HEK293T (cell line): ENCODE measurements at regions not wholly inside any gene's neighbourhood (a gene's known extent, or its start where the extent isn't known, plus 50 kb on each side); places are given as distances from the start of the nearest gene placed in this dataset.

Experiments
- CTCF ChIA-PET: fragments of 350-600 bp; formaldehyde crosslinking; extraction: SDS; loops from one replicate; lab custom pipeline; 2021; ENCODE audit warnings: antibody characterized with exemption, inconsistent platforms; lab: Yijun Ruan, JAX
- POLR2A ChIA-PET: fragments of 350-600 bp; formaldehyde crosslinking; extraction: SDS; loops from one replicate; lab custom pipeline; 2020; ENCODE audit warnings: antibody characterized with exemption, inconsistent platforms; lab: Yijun Ruan, JAX
- DNase-seq: peaks from one replicate; pipeline ENCODE4 v3.0.0; 2012; ENCODE audit warnings: mixed read lengths; ENCODE audit errors: extremely low spot score
- ARNT ChIP-seq: fragments of 450-650 bp; IDR thresholded peaks from 2 replicates; pipeline ENCODE4 v1.6.1; 2017; ENCODE audit warnings: mild to moderate bottlenecking
- BHLHE40 ChIP-seq: fragments of 450-650 bp; IDR thresholded peaks from 2 replicates; pipeline ENCODE4 v1.6.1; 2016; ENCODE audit warnings: mild to moderate bottlenecking, moderate library complexity, borderline replicate concordance
- CTBP1 ChIP-seq: fragments of 450-650 bp; IDR thresholded peaks from 2 replicates; pipeline ENCODE4 v1.6.1; 2016; ENCODE audit warnings: borderline replicate concordance
- ELF4 ChIP-seq: fragments of 450-650 bp; IDR thresholded peaks from 2 replicates; pipeline ENCODE4 v1.6.1; 2017; ENCODE audit warnings: antibody characterized with exemption
- FOXA1 ChIP-seq: fragments of 450-650 bp; IDR thresholded peaks from 2 replicates; pipeline ENCODE4 v1.6.1; 2016; ENCODE audit warnings: mild to moderate bottlenecking
- FOXK2 ChIP-seq: fragments of 450-650 bp; IDR thresholded peaks from 2 replicates; pipeline ENCODE4 v1.6.1; 2016; ENCODE audit warnings: mild to moderate bottlenecking
- HDGF ChIP-seq: fragments of 450-650 bp; IDR thresholded peaks from 2 replicates; pipeline ENCODE4 v1.6.1; 2017; ENCODE audit warnings: antibody characterized with exemption, borderline replicate concordance
- L3MBTL2 ChIP-seq: fragments of 450-650 bp; conservative IDR thresholded peaks from 2 replicates; pipeline ENCODE4 v1.6.1; 2016; ENCODE audit warnings: mild to moderate bottlenecking
- LEF1 ChIP-seq: fragments of 450-650 bp; IDR thresholded peaks from 2 replicates; pipeline ENCODE4 v1.6.1; 2017; ENCODE audit warnings: mild to moderate bottlenecking, borderline replicate concordance
- NFRKB ChIP-seq: fragments of 450-650 bp; IDR thresholded peaks from 2 replicates; pipeline ENCODE4 v1.6.1; 2016; ENCODE audit warnings: mild to moderate bottlenecking, moderate library complexity
- SP1 ChIP-seq: fragments of 450-650 bp; IDR thresholded peaks from 2 replicates; pipeline ENCODE4 v1.6.1; 2017
- SUZ12 ChIP-seq: fragments of 450-650 bp; IDR thresholded peaks from 2 replicates; pipeline ENCODE4 v1.6.1; 2016; ENCODE audit warnings: mild to moderate bottlenecking
- TARDBP ChIP-seq: fragments of 450-650 bp; IDR thresholded peaks from 2 replicates; pipeline ENCODE4 v1.6.1; 2016
- ZNF384 ChIP-seq: fragments of 450-650 bp; IDR thresholded peaks from 2 replicates; pipeline ENCODE4 v1.6.1; 2016
- TF ChIP-seq, protein P1 (sequence below): fragments of 450-650 bp; IDR thresholded peaks from 2 replicates; pipeline ENCODE4 v1.6.1; 2016

DNA sequence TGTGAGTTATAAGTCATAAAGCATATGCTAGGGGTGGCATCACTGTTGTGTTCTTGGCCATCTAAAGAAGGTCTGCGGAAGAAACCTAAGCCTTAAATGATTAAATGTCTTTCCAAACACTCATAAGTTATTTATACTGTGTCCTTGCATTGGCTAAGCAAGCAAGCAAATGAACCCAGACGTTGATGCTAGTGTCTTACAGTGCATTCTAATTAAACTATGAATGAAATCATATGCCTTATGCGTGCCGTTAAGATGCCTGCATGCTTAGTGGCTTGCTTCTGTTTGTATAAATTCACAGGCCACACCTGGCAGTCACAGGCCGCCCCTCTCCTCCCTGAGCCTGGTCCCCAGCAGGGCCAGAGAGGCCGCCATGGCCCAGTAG is 49.9 kb downstream of the RIN2 start:
- no peak for DNase-seq
- ChIA-PET CTCF (no interaction called here), POLR2A (interaction anchor here (1.4 kb wide), 1 partner anchor 9 kb away, joined by 4 read pairs; no protein-coding TSS in a partner anchor)
- TF ChIP-seq ARNT (no peak), BHLHE40 (no peak), FOXA1 (no peak), TARDBP (no peak), NFRKB (no peak), ELF4 (no peak), SP1 (no peak), FOXK2 (no peak), CTBP1 (no peak), HDGF (no peak), ZNF384 (no peak), LEF1 (no peak), L3MBTL2 (no peak)
- TF ChIP-seq, protein P1, sequence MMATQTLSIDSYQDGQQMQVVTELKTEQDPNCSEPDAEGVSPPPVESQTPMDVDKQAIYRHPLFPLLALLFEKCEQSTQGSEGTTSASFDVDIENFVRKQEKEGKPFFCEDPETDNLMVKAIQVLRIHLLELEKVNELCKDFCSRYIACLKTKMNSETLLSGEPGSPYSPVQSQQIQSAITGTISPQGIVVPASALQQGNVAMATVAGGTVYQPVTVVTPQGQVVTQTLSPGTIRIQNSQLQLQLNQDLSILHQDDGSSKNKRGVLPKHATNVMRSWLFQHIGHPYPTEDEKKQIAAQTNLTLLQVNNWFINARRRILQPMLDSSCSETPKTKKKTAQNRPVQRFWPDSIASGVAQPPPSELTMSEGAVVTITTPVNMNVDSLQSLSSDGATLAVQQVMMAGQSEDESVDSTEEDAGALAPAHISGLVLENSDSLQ, result no peak

GRCh38 chr20:19808498-19808897 is 50.4 kb downstream of the RIN2 start:
- TF ChIP-seq NFRKB (no peak), TARDBP (no peak), SUZ12 (no peak), ARNT (no peak), SP1 (no peak), ZNF384 (no peak), HDGF (no peak), BHLHE40 (no peak), L3MBTL2 (no peak), FOXK2 (no peak), LEF1 (no peak), ELF4 (no peak)
- CTCF ChIA-PET, result no interaction called here
- DNase-seq, result no peak
- POLR2A ChIA-PET, result interaction anchor here (1.4 kb wide), 1 partner anchor 9 kb away, joined by 4 read pairs; no protein-coding TSS in a partner anchor

DNA sequence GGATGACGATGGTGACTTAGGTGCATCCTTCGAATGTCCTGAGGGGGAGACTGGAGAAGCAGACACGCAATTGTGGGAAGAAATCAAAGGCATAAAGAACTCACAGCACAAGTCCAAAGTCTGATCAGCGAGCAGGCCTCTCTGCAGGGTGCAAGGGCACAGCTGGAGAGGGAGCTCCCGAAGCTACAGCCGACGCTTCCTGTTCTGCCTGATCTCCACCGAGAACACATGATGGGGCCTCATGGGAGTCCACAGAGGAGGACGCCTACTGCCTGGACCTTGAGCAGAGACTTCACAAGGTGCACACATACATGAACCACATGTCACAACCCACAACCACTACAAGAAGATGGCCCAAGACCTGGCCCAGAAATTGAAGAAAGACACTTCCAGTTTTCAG is 51.4 kb downstream of the RIN2 start:
- CTCF ChIA-PET, result no interaction called here
- TF ChIP-seq FOXA1, result no peak
- no peak for TF ChIP-seq BHLHE40
- TF ChIP-seq HDGF, result no peak
- TF ChIP-seq SP1, result no peak
- no peak for TF ChIP-seq ZNF384
- POLR2A ChIA-PET, result interaction anchor here (1.4 kb wide), 1 partner anchor 8 kb away, joined by 4 read pairs; no protein-coding TSS in a partner anchor
- no peak for DNase-seq

DNA sequence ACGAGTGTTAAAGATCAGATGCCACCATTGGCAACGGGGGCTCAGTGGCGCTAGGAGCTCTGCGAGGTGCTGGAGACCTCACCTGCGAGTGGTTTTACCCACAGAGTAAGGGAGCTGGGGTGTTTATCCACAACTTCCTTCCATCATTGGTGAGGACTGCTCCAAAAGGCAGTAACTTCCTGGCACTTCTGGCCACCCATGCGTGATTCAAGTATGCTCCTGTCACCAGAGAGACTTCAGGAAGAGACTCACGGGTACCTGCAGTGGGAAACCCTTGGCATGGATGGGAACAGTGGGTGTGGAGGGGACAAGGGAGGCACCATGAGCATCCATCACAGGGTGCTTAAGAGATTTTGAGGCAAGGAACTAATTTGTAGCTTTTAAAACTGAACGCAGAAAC is 53.2 kb downstream of the RIN2 start:
- TF ChIP-seq, protein P1, result no peak
- TF ChIP-seq NFRKB, result no peak
- no peak for TF ChIP-seq SP1
- TF ChIP-seq L3MBTL2, result no peak
- no peak for TF ChIP-seq ZNF384
- DNase-seq, result no peak
- CTCF ChIA-PET, result interaction anchor here (0.7 kb wide), 1 partner anchor 609 kb away, joined by 4 read pairs; no protein-coding TSS in a partner anchor
- POLR2A ChIA-PET, result no interaction called here

GRCh38 chr20:19812056-19812455 is 54.0 kb downstream of the RIN2 start:
- DNase-seq, result no peak
- POLR2A ChIA-PET, result no interaction called here
- TF ChIP-seq, protein P1, result no peak
- TF ChIP-seq SP1, result no peak
- no peak for TF ChIP-seq FOXA1
- TF ChIP-seq ELF4, result no peak
- no peak for TF ChIP-seq L3MBTL2
- no peak for TF ChIP-seq BHLHE40
- TF ChIP-seq CTBP1, result no peak
- TF ChIP-seq LEF1, result no peak
- TF ChIP-seq FOXK2, result no peak
- no peak for TF ChIP-seq NFRKB
- no peak for TF ChIP-seq SUZ12
- no peak for TF ChIP-seq ZNF384
- TF ChIP-seq TARDBP, result no peak
- CTCF ChIA-PET, result interaction anchor here (0.7 kb wide), 1 partner anchor 610 kb away, joined by 4 read pairs; no protein-coding TSS in a partner anchor

- DNase-seq, result no peak
- ChIA-PET CTCF (no interaction called here), POLR2A (no interaction called here)
- TF ChIP-seq TARDBP (no peak), ELF4 (no peak)
Observed at GRCh38 chr20:19812696-19813095, 54.6 kb downstream of the RIN2 start.

GRCh38 chr20:19813846-19814640 is 56.0 kb downstream of the RIN2 start:
- no peak for DNase-seq
- TF ChIP-seq L3MBTL2 (no peak), TARDBP (no peak)
- CTCF ChIA-PET, result no interaction called here
- POLR2A ChIA-PET, result no interaction called here
